Glutamatergic neuron (in vitro differentiated cells): ENCODE measurements at regions not wholly inside any gene's neighbourhood (a gene's known extent, or its start where the extent isn't known, plus 50 kb on each side); places are given as distances from the start of the nearest gene placed in this dataset.

Source experiments
- DNase-seq: peaks from one replicate; pipeline ENCODE4 v3.0.0; 2022
- H3K27ac Mint-ChIP-seq: one replicate; pipeline ENCODE4 v1.8.0; 2020; ENCODE audit warnings: mild to moderate bottlenecking, mixed read lengths, inconsistent platforms; ENCODE audit not compliant: unreplicated experiment
- H3K27me3 Mint-ChIP-seq: one replicate; pipeline ENCODE4 v1.8.0; 2020; ENCODE audit warnings: mild to moderate bottlenecking, moderate library complexity, mixed read lengths, inconsistent platforms; ENCODE audit not compliant: unreplicated experiment
- H3K36me3 Mint-ChIP-seq: one replicate; pipeline ENCODE4 v1.8.0; 2020; ENCODE audit warnings: mild to moderate bottlenecking, mixed read lengths, inconsistent platforms; ENCODE audit not compliant: unreplicated experiment
- H3K4me1 Mint-ChIP-seq: one replicate; pipeline ENCODE4 v1.8.0; 2020; ENCODE audit warnings: mild to moderate bottlenecking, low read depth, mixed read lengths, inconsistent platforms; ENCODE audit not compliant: unreplicated experiment
- H3K4me3 Mint-ChIP-seq: one replicate; pipeline ENCODE4 v1.8.0; 2020; ENCODE audit warnings: mild to moderate bottlenecking, mixed read lengths, inconsistent platforms; ENCODE audit not compliant: unreplicated experiment
- H3K9me3 Mint-ChIP-seq: one replicate; pipeline ENCODE4 v1.8.0; 2020; ENCODE audit warnings: mild to moderate bottlenecking, moderate library complexity, mixed read lengths, inconsistent platforms; ENCODE audit not compliant: unreplicated experiment
- CTCF ChIP-seq: fragments of 200-600 bp; sonication (generic); IDR thresholded peaks from one replicate; pipeline ENCODE4 v1.5.0; 2021; ENCODE audit not compliant: partially characterized antibody, unreplicated experiment

- Mint-ChIP-seq H3K4me1 (peaks cover 55% of the 10 kb centered on the region), H3K4me3 (peak overlapping the region; percentile 76), H3K36me3 (no peaks in the 10 kb centered on the region), H3K27ac (peak overlapping the region; percentile 84), H3K9me3 (peaks cover 6% of the 10 kb centered on the region), H3K27me3 (no peaks in the 10 kb centered on the region)
- peak; percentile 31 for DNase-seq
- no peak for TF ChIP-seq CTCF
Observed at GRCh38 chr11:91761406-91762025, 463.1 kb upstream of the FAT3 start.

- Mint-ChIP-seq H3K4me3 (no peak overlapping the region), H3K9me3 (peaks cover 6% of the 10 kb centered on the region), H3K27me3 (no peaks in the 10 kb centered on the region), H3K36me3 (no peaks in the 10 kb centered on the region), H3K27ac (no peak overlapping the region), H3K4me1 (peaks cover 29% of the 10 kb centered on the region)
- TF ChIP-seq CTCF: no peak
- no peak for DNase-seq
Observed at GRCh38 chr11:91756829-91757480, 467.7 kb upstream of the FAT3 start.

- no peaks in the 10 kb centered on the region for H3K36me3 Mint-ChIP-seq
- TF ChIP-seq CTCF: no peak
- no peaks in the 10 kb centered on the region for H3K9me3 Mint-ChIP-seq
- H3K27me3 Mint-ChIP-seq: no peaks in the 10 kb centered on the region
- peaks cover 21% of the 10 kb centered on the region for H3K4me1 Mint-ChIP-seq
- H3K4me3 Mint-ChIP-seq: no peak overlapping the region
- H3K27ac Mint-ChIP-seq: no peak overlapping the region
- no peak for DNase-seq
Observed at GRCh38 chr11:91755951-91756707, 468.5 kb upstream of the FAT3 start.

DNA sequence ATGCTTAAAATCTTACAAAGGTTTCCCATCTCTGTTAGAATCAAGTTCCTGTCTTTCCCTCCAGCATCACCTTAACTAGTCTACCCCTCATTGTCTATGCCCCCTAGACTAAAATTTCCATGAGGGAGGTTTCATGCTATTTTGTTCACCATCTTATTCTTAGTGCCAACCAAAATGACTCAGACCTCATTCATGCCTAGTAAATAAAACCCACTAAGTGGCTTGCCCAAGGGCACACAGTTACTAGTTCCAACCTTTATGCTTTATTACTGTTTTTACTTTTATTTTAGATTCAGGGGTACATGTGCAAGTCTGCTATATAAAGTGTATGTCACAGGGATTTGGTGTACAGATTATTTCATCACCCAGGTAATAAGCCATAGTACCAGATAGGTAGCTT lies 469.1 kb upstream of the FAT3 start:
- Mint-ChIP-seq H3K36me3 (no peaks in the 10 kb centered on the region), H3K27ac (no peak overlapping the region), H3K27me3 (no peaks in the 10 kb centered on the region), H3K4me3 (no peak overlapping the region), H3K9me3 (no peaks in the 10 kb centered on the region), H3K4me1 (peaks cover 15% of the 10 kb centered on the region)
- no peak for DNase-seq
- no peak for TF ChIP-seq CTCF

DNA sequence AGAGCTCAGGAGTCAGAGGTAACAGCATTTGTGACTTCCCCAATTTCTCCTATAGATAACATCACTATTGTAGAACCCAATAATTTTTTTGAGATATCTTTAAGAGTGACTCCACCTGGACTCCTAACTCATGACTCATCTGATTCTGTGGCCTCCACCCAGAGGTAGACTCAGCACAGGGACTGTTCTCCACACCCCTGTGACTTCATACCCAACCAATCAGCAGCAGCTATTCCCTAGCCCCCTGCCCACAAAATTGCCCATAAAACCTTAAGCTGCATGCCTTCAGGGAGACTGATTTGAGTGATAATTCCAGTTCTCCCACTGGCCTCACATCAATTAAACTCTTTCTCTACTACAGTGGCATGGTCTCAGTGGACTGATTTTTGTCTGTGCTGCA lies 475.4 kb upstream of the FAT3 start:
- no peak for TF ChIP-seq CTCF
- peaks cover 6% of the 10 kb centered on the region for H3K36me3 Mint-ChIP-seq
- H3K4me3 Mint-ChIP-seq: no peak overlapping the region
- H3K27ac Mint-ChIP-seq: no peak overlapping the region
- no peak for DNase-seq
- H3K9me3 Mint-ChIP-seq: no peaks in the 10 kb centered on the region
- peaks cover 2% of the 10 kb centered on the region for H3K4me1 Mint-ChIP-seq
- H3K27me3 Mint-ChIP-seq: peaks cover 2% of the 10 kb centered on the region
